ENCODE measurements at regions not wholly inside any gene's neighbourhood (a gene's known extent, or its start where the extent isn't known, plus 50 kb on each side); places are given as distances from the start of the nearest gene placed in this dataset.

GRCh38 chr21:22561946-22562345 is 1563.7 kb downstream of the NCAM2 start:
- no peak overlapping the region for H3K27ac ChIP-seq (ENCODE audit: low read depth in 1 of 2, low read length in 2 of 2)
- H3K4me1 ChIP-seq (ENCODE audit: insufficient read depth, low read length), result no peaks in the 10 kb centered on the region
- ATAC-seq (ENCODE audit: poor library complexity) (no peak), DNase-seq (peak in 1 of 14 experiments; percentile 5)
- no peaks in the 10 kb centered on the region for H3K4me1 Mint-ChIP-seq (ENCODE audit: low read depth)
- no peak overlapping the region for H3K4me3 Mint-ChIP-seq
- no peaks in the 10 kb centered on the region for H3K27me3 ChIP-seq (ENCODE audit: control insufficient read depth in 1 of 2, insufficient read depth in 2 of 2, low read length in 2 of 2)
- no peak overlapping the region for H3K27ac Mint-ChIP-seq
- peaks cover 0 to 21% of the 10 kb centered on the region in 2 experiments for H3K9me3 ChIP-seq (ENCODE audit: control insufficient read depth in 1 of 2, insufficient read depth in 1 of 2, low read length in 2 of 2)
- POLR2A ChIA-PET, result no interaction called here
- H3K4me3 ChIP-seq (ENCODE audit: low read length), result no peak overlapping the region
- no peak for TF ChIP-seq CTCF (IDR thresholded peaks at IDR 0.05)
- no peaks in the 10 kb centered on the region for H3K36me3 ChIP-seq (ENCODE audit: insufficient read depth, low read length)
- H3K27me3 Mint-ChIP-seq, result no peaks in the 10 kb centered on the region
- H3K9me3 Mint-ChIP-seq, result no peaks in the 10 kb centered on the region
- intact Hi-C loops (cut with DNase I, micrococcal nuclease), result no loop called here
- CTCF ChIA-PET, result no interaction called here
- no peaks in the 10 kb centered on the region for H3K36me3 Mint-ChIP-seq (ENCODE audit: low read depth)

- Histone ChIP-seq H3K27me3 (ENCODE audit: control insufficient read depth in 1 of 2, insufficient read depth in 2 of 2, low read length in 2 of 2) (no peaks in the 10 kb centered on the region), H3K9me3 (ENCODE audit: control insufficient read depth in 1 of 2, insufficient read depth in 1 of 2, low read length in 2 of 2) (peaks cover 0 to 12% of the 10 kb centered on the region in 2 experiments), H3K36me3 (ENCODE audit: insufficient read depth, low read length) (no peaks in the 10 kb centered on the region), H3K4me1 (ENCODE audit: insufficient read depth, low read length) (no peaks in the 10 kb centered on the region), H3K27ac (ENCODE audit: low read depth in 1 of 2, low read length in 2 of 2) (no peak overlapping the region), H3K4me3 (ENCODE audit: low read length) (no peak overlapping the region)
- no peak for TF ChIP-seq CTCF (IDR thresholded peaks at IDR 0.05)
- Mint-ChIP-seq H3K27ac (no peak overlapping the region), H3K36me3 (ENCODE audit: low read depth) (no peaks in the 10 kb centered on the region), H3K4me3 (no peak overlapping the region), H3K9me3 (no peaks in the 10 kb centered on the region), H3K27me3 (no peaks in the 10 kb centered on the region), H3K4me1 (ENCODE audit: low read depth) (peaks cover 5% of the 10 kb centered on the region)
- CTCF ChIA-PET, result no interaction called here
- POLR2A ChIA-PET, result no interaction called here
- ATAC-seq (ENCODE audit: poor library complexity) (no peak), DNase-seq (no peak)
- intact Hi-C loops (cut with DNase I, micrococcal nuclease), result no loop called here
These were observed 1575.6 kb downstream of the NCAM2 start for GRCh38 chr21:22573834-22574233.

GRCh38 chr21:22575165-22575584 is 1577.0 kb downstream of the NCAM2 start:
- no peaks in the 10 kb centered on the region for H3K36me3 ChIP-seq (ENCODE audit: insufficient read depth, low read length)
- DNase-seq (peak in 1 of 14 experiments; percentile 2), ATAC-seq (ENCODE audit: poor library complexity) (peak; percentile 17)
- H3K27me3 ChIP-seq (ENCODE audit: control insufficient read depth in 1 of 2, insufficient read depth in 2 of 2, low read length in 2 of 2), result no peaks in the 10 kb centered on the region
- POLR2A ChIA-PET, result no interaction called here
- peaks cover 0 to 14% of the 10 kb centered on the region in 2 experiments for H3K9me3 ChIP-seq (ENCODE audit: control insufficient read depth in 1 of 2, insufficient read depth in 1 of 2, low read length in 2 of 2)
- no peak overlapping the region for H3K4me3 Mint-ChIP-seq
- H3K27ac Mint-ChIP-seq, result no peak overlapping the region
- no peak overlapping the region for H3K4me3 ChIP-seq (ENCODE audit: low read length)
- peaks cover 5% of the 10 kb centered on the region for H3K4me1 Mint-ChIP-seq (ENCODE audit: low read depth)
- no peak overlapping the region for H3K27ac ChIP-seq (ENCODE audit: low read depth in 1 of 2, low read length in 2 of 2)
- intact Hi-C loops (cut with DNase I, micrococcal nuclease), result no loop called here
- TF ChIP-seq CTCF (IDR thresholded peaks at IDR 0.05), result no peak
- H3K27me3 Mint-ChIP-seq, result no peaks in the 10 kb centered on the region
- no peaks in the 10 kb centered on the region for H3K4me1 ChIP-seq (ENCODE audit: insufficient read depth, low read length)
- H3K9me3 Mint-ChIP-seq, result no peaks in the 10 kb centered on the region
- CTCF ChIA-PET, result interaction anchor here (0.5 kb wide), 1 partner anchor 13 kb away, joined by 3 read pairs; no protein-coding TSS in a partner anchor
- H3K36me3 Mint-ChIP-seq (ENCODE audit: low read depth), result no peaks in the 10 kb centered on the region

Measured in CD4-positive, alpha-beta T cell (primary cell).